Astrocyte (in vitro differentiated cells and primary cell): ENCODE measurements at regions not wholly inside any gene's neighbourhood (a gene's known extent, or its start where the extent isn't known, plus 50 kb on each side); places are given as distances from the start of the nearest gene placed in this dataset.

Source experiments
- DNase-seq: peaks from one replicate; pipeline ENCODE4 v3.0.0-alpha.2; 2010; ENCODE audit warnings: low read depth
- FAIRE-seq: peaks from 2 replicates; lab custom pipeline; 2011; peaks lifted over from hg19 to GRCh38; lab: Jason Lieb, UNC
- H2AFZ ChIP-seq: 2 replicates; pipeline ENCODE4 v1.6.0; 2012; ENCODE audit warnings: low read depth, low read length, inconsistent platforms
- H3K27ac ChIP-seq: 2 replicates; pipeline ENCODE4 v1.5.1; 2011; ENCODE audit warnings: low read depth, low read length, inconsistent platforms
- H3K27me3 ChIP-seq: 2 replicates; pipeline ENCODE4 v1.6.0; 2011; ENCODE audit warnings: low read length, inconsistent platforms; ENCODE audit not compliant: insufficient read depth
- H3K36me3 ChIP-seq: 2 replicates; pipeline ENCODE4 v1.5.1; 2011; ENCODE audit warnings: low read length, inconsistent platforms; ENCODE audit not compliant: insufficient read depth
- H3K4me1 ChIP-seq: 2 replicates; pipeline ENCODE4 v1.5.1; 2011; ENCODE audit warnings: low read length, inconsistent platforms; ENCODE audit not compliant: insufficient read depth
- H3K4me2 ChIP-seq: 2 replicates; pipeline ENCODE4 v1.6.0; 2012; ENCODE audit warnings: low read length, inconsistent platforms
- H3K4me3 ChIP-seq: 2 replicates; pipeline ENCODE4 v1.5.1; 2011; ENCODE audit warnings: low read depth, mild to moderate bottlenecking, low read length, inconsistent platforms; ENCODE audit not compliant: insufficient read depth
- H3K79me2 ChIP-seq: 2 replicates; pipeline ENCODE4 v1.6.0; 2012; ENCODE audit warnings: mild to moderate bottlenecking, low read length, inconsistent platforms; ENCODE audit not compliant: insufficient read depth
- H3K9ac ChIP-seq: 2 replicates; pipeline ENCODE4 v1.6.0; 2012; ENCODE audit warnings: mild to moderate bottlenecking, low read length, inconsistent platforms
- H3K9me3 ChIP-seq: 2 replicates; pipeline ENCODE4 v1.5.1; 2012; ENCODE audit warnings: low read depth, mild to moderate bottlenecking, low read length, inconsistent platforms; ENCODE audit not compliant: insufficient read depth
- H4K20me1 ChIP-seq: 2 replicates; pipeline ENCODE4 v1.6.0; 2012; ENCODE audit warnings: low read length, inconsistent platforms; ENCODE audit not compliant: insufficient read depth
- H3K27ac Mint-ChIP-seq: one replicate; pipeline ENCODE4 v1.8.0; 2021; ENCODE audit warnings: mild to moderate bottlenecking, mixed read lengths; ENCODE audit not compliant: unreplicated experiment
- H3K27me3 Mint-ChIP-seq: one replicate; pipeline ENCODE4 v1.8.0; 2021; ENCODE audit warnings: low read depth, mixed read lengths; ENCODE audit not compliant: unreplicated experiment
- H3K36me3 Mint-ChIP-seq: one replicate; pipeline ENCODE4 v1.8.0; 2021; ENCODE audit warnings: low read depth, mixed read lengths; ENCODE audit not compliant: unreplicated experiment
- H3K4me1 Mint-ChIP-seq: one replicate; pipeline ENCODE4 v1.8.0; 2021; ENCODE audit warnings: low read depth, mixed read lengths; ENCODE audit not compliant: unreplicated experiment
- H3K4me3 Mint-ChIP-seq: one replicate; pipeline ENCODE4 v1.8.0; 2021; ENCODE audit warnings: mild to moderate bottlenecking, moderate library complexity, mixed read lengths; ENCODE audit not compliant: unreplicated experiment
- H3K9me3 Mint-ChIP-seq: one replicate; pipeline ENCODE4 v1.8.0; 2021; ENCODE audit warnings: mild to moderate bottlenecking, mixed read lengths; ENCODE audit not compliant: unreplicated experiment
- CTCF ChIP-seq: IDR thresholded peaks from 2 replicates; pipeline ENCODE4 v1.5.1; 2011; ENCODE audit warnings: low read depth, mild to moderate bottlenecking, inconsistent platforms, low read length, moderate library complexity; ENCODE audit not compliant: insufficient read depth
- EZH2 ChIP-seq: IDR thresholded peaks from 2 replicates; pipeline ENCODE4 v1.6.1; 2012; ENCODE audit warnings: mild to moderate bottlenecking, low read length, inconsistent platforms; ENCODE audit not compliant: insufficient read depth

- H3K4me2 ChIP-seq, result no peak overlapping the region
- DNase-seq (no peak), FAIRE-seq (no peak)
- no peaks in the 10 kb centered on the region for H3K27me3 ChIP-seq
- Mint-ChIP-seq H3K27ac (no peak overlapping the region), H3K9me3 (no peaks in the 10 kb centered on the region), H3K27me3 (no peaks in the 10 kb centered on the region), H3K36me3 (no peaks in the 10 kb centered on the region), H3K4me1 (peaks cover 8% of the 10 kb centered on the region), H3K4me3 (no peak overlapping the region)
- no peak overlapping the region for H3K9ac ChIP-seq
- H3K9me3 ChIP-seq, result no peaks in the 10 kb centered on the region
- H3K79me2 ChIP-seq, result no peaks in the 10 kb centered on the region
- H3K4me3 ChIP-seq, result no peak overlapping the region
- no peak overlapping the region for H3K27ac ChIP-seq
- H2AFZ ChIP-seq, result no peak overlapping the region
- H4K20me1 ChIP-seq, result no peaks in the 10 kb centered on the region
- no peaks in the 10 kb centered on the region for H3K36me3 ChIP-seq
- TF ChIP-seq EZH2 (no peak), CTCF (no peak)
- H3K4me1 ChIP-seq, result peaks cover 4% of the 10 kb centered on the region
These were observed 222.9 kb downstream of the TPRG1 start for GRCh38 chr3:189394599-189395121.

GRCh38 chr3:189395825-189396224 is 224.1 kb downstream of the TPRG1 start:
- Histone ChIP-seq H3K4me1 (peaks cover 4% of the 10 kb centered on the region), H3K9me3 (no peaks in the 10 kb centered on the region), H3K27ac (no peak overlapping the region), H3K79me2 (no peaks in the 10 kb centered on the region), H3K27me3 (no peaks in the 10 kb centered on the region), H4K20me1 (no peaks in the 10 kb centered on the region), H2AFZ (no peak overlapping the region), H3K9ac (no peak overlapping the region), H3K4me3 (no peak overlapping the region), H3K36me3 (no peaks in the 10 kb centered on the region), H3K4me2 (no peak overlapping the region)
- Mint-ChIP-seq H3K9me3 (no peaks in the 10 kb centered on the region), H3K27ac (no peak overlapping the region), H3K36me3 (no peaks in the 10 kb centered on the region), H3K4me3 (no peak overlapping the region), H3K4me1 (peaks cover 5% of the 10 kb centered on the region), H3K27me3 (no peaks in the 10 kb centered on the region)
- FAIRE-seq, result no peak
- TF ChIP-seq CTCF (no peak), EZH2 (no peak)
- DNase-seq, result no peak

- no peaks in the 10 kb centered on the region for H3K27me3 Mint-ChIP-seq
- Histone ChIP-seq H4K20me1 (no peaks in the 10 kb centered on the region), H3K4me1 (no peaks in the 10 kb centered on the region), H3K27ac (no peak overlapping the region), H3K9me3 (no peaks in the 10 kb centered on the region), H3K9ac (no peak overlapping the region), H3K4me2 (no peak overlapping the region), H3K4me3 (no peak overlapping the region), H3K79me2 (no peaks in the 10 kb centered on the region), H2AFZ (no peak overlapping the region), H3K36me3 (no peaks in the 10 kb centered on the region), H3K27me3 (no peaks in the 10 kb centered on the region)
- TF ChIP-seq CTCF (no peak), EZH2 (no peak)
- no peak overlapping the region for H3K27ac Mint-ChIP-seq
- no peaks in the 10 kb centered on the region for H3K9me3 Mint-ChIP-seq
- DNase-seq (no peak), FAIRE-seq (no peak)
- H3K4me3 Mint-ChIP-seq, result no peak overlapping the region
- H3K36me3 Mint-ChIP-seq, result no peaks in the 10 kb centered on the region
- no peaks in the 10 kb centered on the region for H3K4me1 Mint-ChIP-seq
These were observed 226.9 kb downstream of the TPRG1 start for GRCh38 chr3:189398656-189399055.
